H1 (cell line): ENCODE measurements at regions not wholly inside any gene's neighbourhood (a gene's known extent, or its start where the extent isn't known, plus 50 kb on each side); places are given as distances from the start of the nearest gene placed in this dataset.

Experiments used
- CTCF ChIA-PET: fragments of 300-600 bp; sonication (Branson Sonifier 250); formaldehyde crosslinking; loops from one replicate; lab custom pipeline; 2021; ENCODE audit not compliant: partially characterized antibody; lab: Charles Lee
- POLR2A ChIA-PET: fragments of 300-600 bp; sonication (Branson Sonifier 250); formaldehyde crosslinking; loops from one replicate; lab custom pipeline; 2021; ENCODE audit warnings: inconsistent platforms; ENCODE audit not compliant: partially characterized antibody; lab: Charles Lee
- DNase-seq, 2 experiments: peaks; one replicate each; pipeline versions ENCODE4 v3.0.0 to v3.0.0-alpha.2; 2010 to 2022; ENCODE audit warnings: low spot score in 2 of 2, low read depth in 1 of 2, mixed read lengths in 1 of 2
- FAIRE-seq: peaks from 2 replicates; lab custom pipeline; 2011; peaks lifted over from hg19 to GRCh38; lab: Jason Lieb, UNC
- H2AFZ ChIP-seq: 2 replicates; pipeline ENCODE4 v1.8.1; 2012; ENCODE audit warnings: low read length, inconsistent platforms
- H2AK5ac ChIP-seq: 2 replicates; pipeline ENCODE4 v1.6.1; 2013; ENCODE audit warnings: low read depth, low read length
- H2BK120ac ChIP-seq: replicated peaks from 2 replicates; pipeline ENCODE3; 2013; ENCODE audit warnings: low read depth, low read length, inconsistent platforms
- H2BK12ac ChIP-seq: 2 replicates; pipeline ENCODE4 v1.6.1; 2013; ENCODE audit warnings: low read depth, low read length
- H2BK15ac ChIP-seq: 2 replicates; pipeline ENCODE4 v1.6.1; 2013; ENCODE audit warnings: low read length
- H2BK20ac ChIP-seq: 2 replicates; pipeline ENCODE4 v1.6.1; 2013; ENCODE audit warnings: low read length
- H2BK5ac ChIP-seq: 2 replicates; pipeline ENCODE4 v1.6.1; 2013; ENCODE audit warnings: low read depth, low read length
- H3K14ac ChIP-seq: 2 replicates; pipeline ENCODE4 v1.6.1; 2013; ENCODE audit warnings: inconsistent platforms; ENCODE audit not compliant: insufficient read length
- H3K18ac ChIP-seq: 2 replicates; pipeline ENCODE4 v1.6.1; 2013; ENCODE audit warnings: low read length; ENCODE audit errors: extremely low read depth
- H3K23ac ChIP-seq: 2 replicates; pipeline ENCODE4 v1.6.1; 2013; ENCODE audit warnings: inconsistent platforms; ENCODE audit not compliant: insufficient read length
- H3K23me2 ChIP-seq: 2 replicates; pipeline ENCODE4 v1.6.1; 2013; ENCODE audit warnings: low read depth, low read length
- H3K27ac ChIP-seq: 2 replicates; pipeline ENCODE4 v1.6.1; 2011; ENCODE audit warnings: low read depth, low read length, inconsistent platforms
- H3K27me3 ChIP-seq, 4 experiments: replicated peaks in 1 of 4; 1 replicate in 1 of 4; 2 replicates in 3 of 4; pipeline versions ENCODE4 v1.6.1 to v1.8.1; 2011 to 2013; ENCODE audit warnings: low read length in 3 of 4, mild to moderate bottlenecking in 3 of 4, inconsistent platforms in 2 of 4, mixed read lengths in 2 of 4, moderate library complexity in 1 of 4; ENCODE audit not compliant: control insufficient read depth in 3 of 4, insufficient read depth in 3 of 4; ENCODE audit errors: extremely low read depth in 1 of 4
- H3K36me3 ChIP-seq, 4 experiments: 2 replicates each; pipeline versions ENCODE4 v1.6.1 to v1.8.1; 2011 to 2013; ENCODE audit warnings: mild to moderate bottlenecking in 4 of 4, low read length in 3 of 4, moderate library complexity in 2 of 4, control low read depth in 1 of 4, inconsistent platforms in 1 of 4; ENCODE audit not compliant: insufficient read depth in 4 of 4, control insufficient read depth in 2 of 4
- H3K4ac ChIP-seq: replicated peaks from 2 replicates; pipeline ENCODE3; 2013; ENCODE audit warnings: low read length, low read depth, mixed read lengths, inconsistent platforms; ENCODE audit not compliant: insufficient read length
- H3K4me1 ChIP-seq, 4 experiments: replicated peaks in 1 of 4; 1 replicate in 1 of 4; 2 replicates in 3 of 4; pipeline versions ENCODE4 v1.6.1 to v1.8.1; 2011 to 2013; ENCODE audit warnings: low read length in 3 of 4, inconsistent platforms in 2 of 4, mixed read lengths in 1 of 4; ENCODE audit not compliant: insufficient read depth in 4 of 4, control insufficient read depth in 3 of 4
- H3K4me2 ChIP-seq, 2 experiments: 2 replicates each; pipeline versions ENCODE4 v1.6.1 to v1.8.1; 2011 to 2013; ENCODE audit warnings: low read depth in 2 of 2, low read length in 2 of 2, control low read depth in 1 of 2, inconsistent platforms in 1 of 2, mild to moderate bottlenecking in 1 of 2; ENCODE audit not compliant: insufficient read depth in 1 of 2
- H3K4me3 ChIP-seq, 4 experiments: fragments of 200-600, 300-600 bp in 1 of 4; sonication (generic), shearing (Covaris generic), sonication (Bioruptor Twin) in 1 of 4; 2 replicates each; pipeline versions ENCODE4 v1.5.1 to v1.8.1; 2011 to 2016; ENCODE audit warnings: low read length in 4 of 4, low read depth in 3 of 4, control low read depth in 2 of 4, inconsistent platforms in 2 of 4, mild to moderate bottlenecking in 2 of 4, mixed read lengths in 1 of 4, moderate library complexity in 1 of 4; ENCODE audit not compliant: insufficient read depth in 2 of 4; ENCODE audit errors: extremely low read depth in 1 of 4
- H3K56ac ChIP-seq: replicated peaks from 2 replicates; pipeline ENCODE3; 2013; ENCODE audit warnings: low read depth, mild to moderate bottlenecking, mixed read lengths, low read length, inconsistent platforms; ENCODE audit not compliant: insufficient read length
- H3K79me1 ChIP-seq: 2 replicates; pipeline ENCODE4 v1.6.1; 2013; ENCODE audit warnings: low read depth, low read length, control low read depth
- H3K79me2 ChIP-seq, 2 experiments: 2 replicates each; pipeline versions ENCODE4 v1.6.1 to v1.8.1; 2012 to 2013; ENCODE audit warnings: low read length in 2 of 2, mild to moderate bottlenecking in 2 of 2, inconsistent platforms in 1 of 2; ENCODE audit not compliant: insufficient read depth in 2 of 2, control insufficient read depth in 1 of 2
- H3K9ac ChIP-seq, 4 experiments: replicated peaks in 1 of 4; 1 replicate in 1 of 4; 2 replicates in 3 of 4; pipeline versions ENCODE4 v1.6.1 to v1.8.1; 2011 to 2013; ENCODE audit warnings: low read depth in 3 of 4, low read length in 3 of 4, control low read depth in 2 of 4, mild to moderate bottlenecking in 2 of 4, moderate library complexity in 2 of 4, inconsistent platforms in 1 of 4; ENCODE audit errors: extremely low read depth in 1 of 4
- H3K9me3 ChIP-seq, 2 experiments: 2 replicates each; pipeline versions ENCODE4 v1.6.1 to v1.8.1; 2012 to 2013; ENCODE audit warnings: mild to moderate bottlenecking in 2 of 2, moderate library complexity in 2 of 2, control low read depth in 1 of 2, inconsistent platforms in 1 of 2, low read depth in 1 of 2, low read length in 1 of 2, mixed read lengths in 1 of 2; ENCODE audit not compliant: insufficient read depth in 2 of 2
- H4K20me1 ChIP-seq, 2 experiments: replicated peaks in 1 of 2; 2 replicates each; pipeline versions ENCODE3 to v1.8.1; 2011 to 2013; ENCODE audit warnings: inconsistent platforms in 2 of 2, low read length in 2 of 2, mild to moderate bottlenecking in 1 of 2; ENCODE audit not compliant: insufficient read depth in 2 of 2, control insufficient read depth in 1 of 2
- H4K5ac ChIP-seq: 2 replicates; pipeline ENCODE4 v1.6.1; 2013; ENCODE audit warnings: low read length, low read depth, mixed read lengths, inconsistent platforms; ENCODE audit not compliant: insufficient read length
- H4K8ac ChIP-seq: 2 replicates; pipeline ENCODE4 v1.8.0; 2013; ENCODE audit warnings: mild to moderate bottlenecking, moderate library complexity, low read length, inconsistent platforms; ENCODE audit not compliant: insufficient read depth; ENCODE audit errors: extremely low read depth
- H4K91ac ChIP-seq: replicated peaks from 2 replicates; pipeline ENCODE3; 2013; ENCODE audit warnings: low read length, mixed read lengths, inconsistent platforms; ENCODE audit not compliant: insufficient read length
- WGBS, 2 experiments: shearing (Covaris generic) in 1 of 2; methylation state at CpG; one replicate each; pipeline versions ENCODE4 v1.1.6 to v1.1.7; 2013 to 2015; ENCODE audit warnings: low lambda C conversion rate in 2 of 2, mixed read lengths in 2 of 2, inconsistent platforms in 1 of 2, low coverage in 1 of 2, missing lambda C conversion rate in 1 of 2; ENCODE audit not compliant: insufficient replicate concordance in 2 of 2, insufficient coverage in 1 of 2, insufficient read length in 1 of 2; ENCODE audit errors: extremely low coverage in 1 of 2, missing lambda C conversion rate in 1 of 2; 5-methylcytosine and 5-hydroxymethylcytosine counted together
- TF ChIP-seq, protein P1 (sequence below), 3 experiments: IDR thresholded peaks; 1 replicate in 2 of 3; 2 replicates in 1 of 3; pipeline versions ENCODE4 v1.5.1 to v1.6.1; 2011; ENCODE audit warnings: low read length in 3 of 3, mild to moderate bottlenecking in 3 of 3, inconsistent platforms in 2 of 3, low read depth in 1 of 3, moderate library complexity in 1 of 3; ENCODE audit not compliant: insufficient read depth in 1 of 3; ENCODE audit errors: control extremely low read depth in 1 of 3

DNA sequence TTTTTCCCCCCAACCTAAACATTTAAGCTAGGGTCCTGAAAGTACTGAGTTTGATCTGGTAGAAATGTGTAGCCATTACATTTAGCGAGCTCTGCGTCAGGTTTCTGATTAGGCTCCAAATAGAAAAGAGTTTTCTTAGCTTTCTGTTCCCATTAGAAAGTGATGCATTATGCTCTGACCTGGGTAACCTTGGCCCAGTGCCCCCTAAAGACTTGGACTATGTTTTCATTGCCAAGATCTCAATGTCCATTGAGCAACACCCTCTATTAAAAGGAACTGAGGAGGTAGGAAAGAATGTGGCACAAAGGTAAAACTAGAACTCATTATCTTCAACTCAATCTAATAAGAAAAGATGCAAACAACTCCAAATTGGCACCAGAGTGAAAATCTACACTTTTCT is 358.9 kb upstream of the PCSK5 start:
- DNase-seq (no peak), FAIRE-seq (no peak)
- Histone ChIP-seq H2AK5ac (no peak overlapping the region), H3K14ac (no peak overlapping the region), H3K9ac (no peak overlapping the region), H3K27ac (no peak overlapping the region), H3K27me3 (no peaks in the 10 kb centered on the region), H3K56ac (no peak overlapping the region), H4K91ac (no peak overlapping the region), H2BK15ac (no peak overlapping the region), H3K36me3 (no peaks in the 10 kb centered on the region), H3K23me2 (no peaks in the 10 kb centered on the region), H2BK5ac (no peak overlapping the region), H3K9me3 (0 out of 4 replicates have a peak, but pooled peaks cover 0 to under 1% of the 10 kb centered on the region in 2 experiments), H3K4me3 (no peak overlapping the region), H3K4me1 (no peaks in the 10 kb centered on the region), H2BK20ac (no peak overlapping the region), H2AFZ (no peak overlapping the region), H3K4me2 (no peak overlapping the region), H2BK120ac (no peak overlapping the region), H4K20me1 (no peaks in the 10 kb centered on the region), H3K23ac (no peak overlapping the region), H3K79me1 (no peaks in the 10 kb centered on the region), H3K18ac (no peak overlapping the region), H4K8ac (no peak overlapping the region), H3K4ac (no peak overlapping the region), H4K5ac (no peak overlapping the region), H2BK12ac (no peak overlapping the region), H3K79me2 (no peaks in the 10 kb centered on the region)
- TF ChIP-seq, protein P1, sequence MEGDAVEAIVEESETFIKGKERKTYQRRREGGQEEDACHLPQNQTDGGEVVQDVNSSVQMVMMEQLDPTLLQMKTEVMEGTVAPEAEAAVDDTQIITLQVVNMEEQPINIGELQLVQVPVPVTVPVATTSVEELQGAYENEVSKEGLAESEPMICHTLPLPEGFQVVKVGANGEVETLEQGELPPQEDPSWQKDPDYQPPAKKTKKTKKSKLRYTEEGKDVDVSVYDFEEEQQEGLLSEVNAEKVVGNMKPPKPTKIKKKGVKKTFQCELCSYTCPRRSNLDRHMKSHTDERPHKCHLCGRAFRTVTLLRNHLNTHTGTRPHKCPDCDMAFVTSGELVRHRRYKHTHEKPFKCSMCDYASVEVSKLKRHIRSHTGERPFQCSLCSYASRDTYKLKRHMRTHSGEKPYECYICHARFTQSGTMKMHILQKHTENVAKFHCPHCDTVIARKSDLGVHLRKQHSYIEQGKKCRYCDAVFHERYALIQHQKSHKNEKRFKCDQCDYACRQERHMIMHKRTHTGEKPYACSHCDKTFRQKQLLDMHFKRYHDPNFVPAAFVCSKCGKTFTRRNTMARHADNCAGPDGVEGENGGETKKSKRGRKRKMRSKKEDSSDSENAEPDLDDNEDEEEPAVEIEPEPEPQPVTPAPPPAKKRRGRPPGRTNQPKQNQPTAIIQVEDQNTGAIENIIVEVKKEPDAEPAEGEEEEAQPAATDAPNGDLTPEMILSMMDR (IDR thresholded peaks at IDR 0.05; ENCODE audit: control extremely low read depth in 1 of 3, insufficient read depth in 1 of 3, low read depth in 1 of 3, low read length in 3 of 3), result no peak
- CTCF ChIA-PET, result interaction anchor here (0.6 to 1.2 kb wide), 2 partner anchors 320 to 335 kb away, joined by 3 to 4 read pairs; no protein-coding TSS in a partner anchor
- WGBS, 2 experiments, result 92% methylated on average over 2 of the region's 2 CpGs; no CpG with 5 or more reads in 1 of the 2 experiments
- POLR2A ChIA-PET, result no interaction called here
